H9 (cell line): ENCODE measurements at regions not wholly inside any gene's neighbourhood (a gene's known extent, or its start where the extent isn't known, plus 50 kb on each side); places are given as distances from the start of the nearest gene placed in this dataset.

Source experiments
- DNase-seq: peaks from one replicate; pipeline ENCODE4 v3.0.0-alpha.2; 2017
- H2AFZ ChIP-seq: one replicate; pipeline ENCODE4 v1.6.1; 2013; ENCODE audit warnings: mild to moderate bottlenecking, low read length, control low read depth, moderate library complexity
- H2AK5ac ChIP-seq: 2 replicates; pipeline ENCODE4 v1.6.1; 2013; ENCODE audit warnings: low read length, control low read depth, mixed read lengths; ENCODE audit not compliant: insufficient read length
- H2BK120ac ChIP-seq: one replicate; pipeline ENCODE4 v1.6.1; 2013; ENCODE audit warnings: low read depth, mild to moderate bottlenecking, low read length, control low read depth, inconsistent platforms; ENCODE audit not compliant: poor library complexity, severe bottlenecking
- H2BK12ac ChIP-seq: 2 replicates; pipeline ENCODE4 v1.6.1; 2013; ENCODE audit warnings: low read length, control low read depth, mixed read lengths, low read depth; ENCODE audit not compliant: insufficient read length
- H2BK15ac ChIP-seq: 2 replicates; pipeline ENCODE4 v1.6.1; 2013; ENCODE audit warnings: low read depth, low read length, control low read depth
- H2BK20ac ChIP-seq: one replicate; pipeline ENCODE4 v1.6.1; 2013; ENCODE audit warnings: low read depth, mild to moderate bottlenecking, low read length, control low read depth, inconsistent platforms; ENCODE audit not compliant: poor library complexity, severe bottlenecking
- H2BK5ac ChIP-seq: 2 replicates; pipeline ENCODE4 v1.6.1; 2013; ENCODE audit warnings: low read length, control low read depth, mixed read lengths; ENCODE audit not compliant: insufficient read length
- H3K14ac ChIP-seq: 2 replicates; pipeline ENCODE4 v1.6.1; 2013; ENCODE audit warnings: low read length, control low read depth; ENCODE audit not compliant: insufficient read depth
- H3K18ac ChIP-seq: 2 replicates; pipeline ENCODE4 v1.6.1; 2013; ENCODE audit warnings: low read depth, mild to moderate bottlenecking, mixed read lengths, low read length, control low read depth; ENCODE audit not compliant: insufficient read length
- H3K23ac ChIP-seq: 2 replicates; pipeline ENCODE4 v1.6.1; 2013; ENCODE audit warnings: low read length, control low read depth, mixed read lengths, low read depth; ENCODE audit not compliant: insufficient read length
- H3K23me2 ChIP-seq: 2 replicates; pipeline ENCODE4 v1.6.1; 2013; ENCODE audit warnings: low read depth, mild to moderate bottlenecking, mixed read lengths, low read length, control low read depth; ENCODE audit not compliant: insufficient read length, poor library complexity, severe bottlenecking
- H3K27ac ChIP-seq: 2 replicates; pipeline ENCODE4 v1.5.1; 2013; ENCODE audit warnings: low read length, control low read depth, mixed read lengths, low read depth; ENCODE audit not compliant: insufficient read length
- H3K27me3 ChIP-seq: 2 replicates; pipeline ENCODE4 v1.6.1; 2013; ENCODE audit warnings: low read length, control low read depth, inconsistent platforms; ENCODE audit not compliant: insufficient read depth
- H3K4ac ChIP-seq: 2 replicates; pipeline ENCODE4 v1.6.1; 2013; ENCODE audit warnings: low read depth, mild to moderate bottlenecking, control low read depth, inconsistent platforms, low read length, moderate library complexity
- H3K4me1 ChIP-seq: 2 replicates; pipeline ENCODE4 v1.6.1; 2013; ENCODE audit warnings: low read length, control low read depth, inconsistent platforms; ENCODE audit not compliant: insufficient read depth
- H3K4me2 ChIP-seq: 2 replicates; pipeline ENCODE4 v1.6.1; 2013; ENCODE audit warnings: low read length, control low read depth, mixed read lengths; ENCODE audit not compliant: insufficient read length, insufficient read depth
- H3K56ac ChIP-seq: 2 replicates; pipeline ENCODE4 v1.6.1; 2013; ENCODE audit warnings: low read depth, mild to moderate bottlenecking, mixed read lengths, low read length, control low read depth; ENCODE audit not compliant: insufficient read length
- H3K79me1 ChIP-seq: 2 replicates; pipeline ENCODE4 v1.6.1; 2013; ENCODE audit warnings: low read depth, mild to moderate bottlenecking, moderate library complexity, low read length, control low read depth, inconsistent platforms; ENCODE audit not compliant: insufficient read depth, poor library complexity, severe bottlenecking
- H3K79me2 ChIP-seq: 2 replicates; pipeline ENCODE4 v1.6.1; 2013; ENCODE audit warnings: low read length, control low read depth, inconsistent platforms; ENCODE audit not compliant: insufficient read depth
- H3K9ac ChIP-seq: 2 replicates; pipeline ENCODE4 v1.6.1; 2013; ENCODE audit warnings: low read length, control low read depth, mixed read lengths; ENCODE audit not compliant: insufficient read length; ENCODE audit errors: extremely low read depth
- H3K9me3 ChIP-seq: one replicate; pipeline ENCODE4 v1.6.1; 2013; ENCODE audit warnings: low read depth, low read length, inconsistent platforms; ENCODE audit not compliant: control insufficient read depth
- H3T11ph ChIP-seq: one replicate; pipeline ENCODE4 v1.6.1; 2013; ENCODE audit warnings: mild to moderate bottlenecking, low read length, control low read depth, inconsistent platforms
- H4K20me1 ChIP-seq: one replicate; pipeline ENCODE4 v1.6.1; 2013; ENCODE audit not compliant: control insufficient read depth, insufficient read length, insufficient read depth
- H4K5ac ChIP-seq: 2 replicates; pipeline ENCODE4 v1.6.1; 2013; ENCODE audit warnings: low read depth, mild to moderate bottlenecking, mixed read lengths, low read length, control low read depth; ENCODE audit not compliant: insufficient read length
- H4K8ac ChIP-seq: replicated peaks from 2 replicates; pipeline ENCODE4 v1.6.1; 2013; ENCODE audit warnings: low read length, control low read depth, mixed read lengths, low read depth; ENCODE audit not compliant: insufficient read length
- H4K91ac ChIP-seq: 2 replicates; pipeline ENCODE4 v1.6.1; 2013; ENCODE audit warnings: low read depth, mild to moderate bottlenecking, moderate library complexity, mixed read lengths, low read length, control low read depth; ENCODE audit not compliant: insufficient read length
- H3K27ac Mint-ChIP-seq, 3 experiments: 2 replicates in 2 of 3; 3 replicates in 1 of 3; pipeline ENCODE4 v1.8.0; 2020 to 2021; ENCODE audit warnings: mixed read lengths in 3 of 3, mild to moderate bottlenecking in 1 of 3, moderate library complexity in 1 of 3
- H3K27me3 Mint-ChIP-seq: 2 replicates; pipeline ENCODE4 v1.8.0; 2021; ENCODE audit warnings: low read depth, mild to moderate bottlenecking, moderate library complexity, mixed read lengths
- H3K36me3 Mint-ChIP-seq, 3 experiments: 2 replicates in 2 of 3; 3 replicates in 1 of 3; pipeline ENCODE4 v1.8.0; 2020 to 2021; ENCODE audit warnings: low read depth in 3 of 3, mixed read lengths in 3 of 3; ENCODE audit not compliant: insufficient read depth in 1 of 3
- H3K4me1 Mint-ChIP-seq, 2 experiments: 2 replicates each; pipeline ENCODE4 v1.8.0; 2020; ENCODE audit warnings: mixed read lengths in 2 of 2
- H3K4me3 Mint-ChIP-seq, 2 experiments: 2 replicates in 1 of 2; 3 replicates in 1 of 2; pipeline ENCODE4 v1.8.0; 2020 to 2021; ENCODE audit warnings: mild to moderate bottlenecking in 2 of 2, mixed read lengths in 2 of 2, moderate library complexity in 1 of 2
- H3K9me3 Mint-ChIP-seq, 2 experiments: 2 replicates in 1 of 2; 3 replicates in 1 of 2; pipeline ENCODE4 v1.8.0; 2020; ENCODE audit warnings: mild to moderate bottlenecking in 2 of 2, mixed read lengths in 2 of 2, moderate library complexity in 1 of 2
- CTCF ChIP-seq: fragments of 200-600 bp; sonication (generic); conservative IDR thresholded peaks from 3 replicates; pipeline ENCODE4 v1.8.0; 2021; ENCODE audit warnings: antibody characterized with exemption, mild to moderate bottlenecking

GRCh38 chr1:103283841-103284669 is 175.7 kb upstream of the COL11A1 start:
- Histone ChIP-seq H3K18ac (no peak overlapping the region), H4K91ac (no peak overlapping the region), H2BK12ac (no peak overlapping the region), H3K79me1 (no peaks in the 10 kb centered on the region), H2BK15ac (no peak overlapping the region), H3K9me3 (no peaks in the 10 kb centered on the region), H4K20me1 (no peaks in the 10 kb centered on the region), H3K27ac (no peak overlapping the region), H3K14ac (no peak overlapping the region), H3K79me2 (no peaks in the 10 kb centered on the region), H4K8ac (no peak overlapping the region), H3T11ph (no peak overlapping the region), H3K56ac (no peak overlapping the region), H3K4ac (no peak overlapping the region), H3K23ac (no peak overlapping the region), H3K4me1 (no peaks in the 10 kb centered on the region), H3K23me2 (no peaks in the 10 kb centered on the region), H3K27me3 (no peaks in the 10 kb centered on the region), H2BK120ac (no peak overlapping the region), H2AFZ (no peak overlapping the region), H3K4me2 (no peak overlapping the region), H2BK20ac (no peak overlapping the region), H3K9ac (no peak overlapping the region), H2AK5ac (no peak overlapping the region), H2BK5ac (no peak overlapping the region), H4K5ac (no peak overlapping the region)
- Mint-ChIP-seq H3K36me3 (peaks cover 0 to 4% (median 0%) of the 10 kb centered on the region in 3 experiments; a peak in 1 of 7 replicates), H3K27me3 (peaks cover 1% of the 10 kb centered on the region; the same call in 1 of the 2 replicates), H3K4me1 (no peaks in the 10 kb centered on the region), H3K4me3 (no peak overlapping the region), H3K9me3 (peaks cover 12 to 13% of the 10 kb centered on the region in 2 experiments; a peak in 4 of 5 replicates), H3K27ac (no peak overlapping the region)
- TF ChIP-seq CTCF: no peak
- DNase-seq: no peak
